Spleen (tissue), 11 donors: ENCODE measurements at regions not wholly inside any gene's neighbourhood (a gene's known extent, or its start where the extent isn't known, plus 50 kb on each side); places are given as distances from the start of the nearest gene placed in this dataset.

Source experiments
- DNase-seq: peaks from one replicate; pipeline ENCODE4 v3.0.0-alpha.2; 2020
- H3K27ac ChIP-seq, 8 donors: fragments of 200-600 bp; sonication (generic) in 7 of 8; 1 replicate in 4 of 8; 2 replicates in 4 of 8; pipeline versions ENCODE4 v1.5.0 to v1.8.0; 2016 to 2021; ENCODE audit warnings: inconsistent platforms in 4 of 8, mild to moderate bottlenecking in 4 of 8, moderate library complexity in 1 of 8
- H3K27me3 ChIP-seq, 7 donors: fragments of 200-600 bp; sonication (generic) in 6 of 7; replicated peaks in 1 of 7; 1 replicate in 4 of 7; 2 replicates in 3 of 7; pipeline versions ENCODE4 v1.5.0 to v1.8.0; 2016 to 2021; ENCODE audit warnings: inconsistent platforms in 3 of 7, mild to moderate bottlenecking in 1 of 7
- H3K36me3 ChIP-seq, 6 donors: fragments of 200-600 bp; sonication (generic) in 5 of 6; 1 replicate in 4 of 6; 2 replicates in 2 of 6; pipeline versions ENCODE4 v1.5.0 to v1.8.0; 2016 to 2021; ENCODE audit warnings: inconsistent platforms in 2 of 6
- H3K4me1 ChIP-seq, 6 donors: fragments of 200-600 bp; sonication (generic) in 5 of 6; 1 replicate in 3 of 6; 2 replicates in 3 of 6; pipeline versions ENCODE4 v1.5.0 to v1.8.0; 2016 to 2021; ENCODE audit warnings: inconsistent platforms in 3 of 6
- H3K4me3 ChIP-seq, 8 donors: fragments of 200-600 bp; sonication (generic) in 7 of 8; 1 replicate in 4 of 8; 2 replicates in 4 of 8; pipeline versions ENCODE4 v1.5.0 to v1.8.0; 2016 to 2021; ENCODE audit warnings: inconsistent platforms in 4 of 8, mild to moderate bottlenecking in 4 of 8, moderate library complexity in 2 of 8
- H3K9me3 ChIP-seq, 8 donors: fragments of 200-600 bp; sonication (generic) in 7 of 8; 1 replicate in 4 of 8; 2 replicates in 4 of 8; pipeline versions ENCODE4 v1.5.0 to v1.8.0; 2016 to 2021; ENCODE audit warnings: inconsistent platforms in 4 of 8
- POLR2A ChIP-seq, 3 donors: fragments of 450-650 bp; IDR thresholded peaks; one replicate each; pipeline ENCODE4 v1.5.1; 2017; ENCODE audit warnings: antibody characterized with exemption in 3 of 3, mild to moderate bottlenecking in 1 of 3
- POLR2AphosphoS5 ChIP-seq, 3 donors: sonication (generic); formaldehyde crosslinking; IDR thresholded peaks; one replicate each; pipeline ENCODE4 v1.5.1; 2017; ENCODE audit warnings: antibody characterized with exemption in 3 of 3
- WGBS, 5 donors: extraction: QIAGEN DNeasy Blood & Tissue Kit in 3 of 5; methylation state at CpG; one replicate each; pipeline versions ENCODE4 v1.1.5 to v1.1.7; 2013 to 2018; 5-methylcytosine and 5-hydroxymethylcytosine counted together
- intact Hi-C: fragments of 100-400 bp; cut with DNase I; formaldehyde crosslinking; loops from one replicate; pipeline ENCODE4 v1.15.0; 2023; ENCODE audit warnings: low total_unique reads
- TF ChIP-seq, protein P1 (sequence below), 11 experiments: fragments of 200-600 bp in 7 of 11; fragments of 450-650 bp in 4 of 11; sonication (generic) in 4 of 11; IDR thresholded peaks in 8 of 11; conservative IDR thresholded peaks in 3 of 11; 1 replicate in 7 of 11; 2 replicates in 4 of 11; pipeline versions ENCODE4 v1.4.0 to v1.8.0; 2016 to 2021; ENCODE audit warnings: antibody characterized with exemption in 11 of 11, inconsistent platforms in 4 of 11, mild to moderate bottlenecking in 1 of 11
- donor health status: healthy with polysubstance abuse.
- donor health status: DM: no; HTN: no; CAD: no; lungs with moderate emphysema.
- donor health status: DM: no; HTN: no; CAD: no.
- donor health status: Bipolar disorder and iron deficiency.
- donor health status: healthy.
- donor health status: DM: no; HTN: no; CAD: no.
- donor health status: DM: yes; HTN: yes; CAD: no.

DNA sequence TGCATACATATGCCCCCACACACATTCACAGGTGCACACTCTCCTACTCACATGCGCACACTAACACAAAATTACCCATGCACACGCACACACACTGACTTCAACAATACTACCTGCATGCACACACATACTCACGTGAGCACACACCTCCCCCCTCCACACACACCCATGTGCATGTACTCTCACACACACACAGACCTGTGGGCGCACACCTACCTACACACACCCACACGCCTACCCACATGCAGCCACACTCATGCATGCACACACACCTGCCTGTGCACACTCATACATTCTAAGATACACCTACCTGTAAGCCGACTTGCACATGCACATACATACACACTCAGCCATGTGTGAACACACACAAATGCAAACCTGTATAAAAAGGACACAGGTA is 97.3 kb upstream of the GSC start:
- WGBS, 5 donors: 88 to 95% (median 92%) methylated on average over 6 of the region's 6 CpGs
- H3K4me3 ChIP-seq: no peak overlapping the region
- no peaks in the 10 kb centered on the region for H3K9me3 ChIP-seq
- no peaks in the 10 kb centered on the region for H3K4me1 ChIP-seq
- intact Hi-C loops: no loop called here
- TF ChIP-seq POLR2A (IDR thresholded peaks at IDR 0.05) (no peak), POLR2AphosphoS5 (IDR thresholded peaks at IDR 0.05) (no peak)
- TF ChIP-seq, protein P1, sequence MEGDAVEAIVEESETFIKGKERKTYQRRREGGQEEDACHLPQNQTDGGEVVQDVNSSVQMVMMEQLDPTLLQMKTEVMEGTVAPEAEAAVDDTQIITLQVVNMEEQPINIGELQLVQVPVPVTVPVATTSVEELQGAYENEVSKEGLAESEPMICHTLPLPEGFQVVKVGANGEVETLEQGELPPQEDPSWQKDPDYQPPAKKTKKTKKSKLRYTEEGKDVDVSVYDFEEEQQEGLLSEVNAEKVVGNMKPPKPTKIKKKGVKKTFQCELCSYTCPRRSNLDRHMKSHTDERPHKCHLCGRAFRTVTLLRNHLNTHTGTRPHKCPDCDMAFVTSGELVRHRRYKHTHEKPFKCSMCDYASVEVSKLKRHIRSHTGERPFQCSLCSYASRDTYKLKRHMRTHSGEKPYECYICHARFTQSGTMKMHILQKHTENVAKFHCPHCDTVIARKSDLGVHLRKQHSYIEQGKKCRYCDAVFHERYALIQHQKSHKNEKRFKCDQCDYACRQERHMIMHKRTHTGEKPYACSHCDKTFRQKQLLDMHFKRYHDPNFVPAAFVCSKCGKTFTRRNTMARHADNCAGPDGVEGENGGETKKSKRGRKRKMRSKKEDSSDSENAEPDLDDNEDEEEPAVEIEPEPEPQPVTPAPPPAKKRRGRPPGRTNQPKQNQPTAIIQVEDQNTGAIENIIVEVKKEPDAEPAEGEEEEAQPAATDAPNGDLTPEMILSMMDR (IDR thresholded peaks at IDR 0.05 in 8 of 11, conservative IDR thresholded peaks at IDR 0.05 in 3 of 11): no peak
- no peak overlapping the region for H3K27ac ChIP-seq
- no peak for DNase-seq
- H3K27me3 ChIP-seq: peaks cover 0 to 63% (median 7%) of the 10 kb centered on the region in 7 donors
- no peaks in the 10 kb centered on the region for H3K36me3 ChIP-seq

- intact Hi-C loops: no loop called here
- TF ChIP-seq, protein P1 (IDR thresholded peaks at IDR 0.05 in 8 of 11, conservative IDR thresholded peaks at IDR 0.05 in 3 of 11): no peak
- TF ChIP-seq POLR2AphosphoS5 (IDR thresholded peaks at IDR 0.05): no peak
- no peak for TF ChIP-seq POLR2A (IDR thresholded peaks at IDR 0.05)
- Histone ChIP-seq H3K27ac (no peak overlapping the region), H3K27me3 (peaks cover 0 to 71% (median 7%) of the 10 kb centered on the region in 7 donors), H3K9me3 (no peaks in the 10 kb centered on the region), H3K4me1 (no peaks in the 10 kb centered on the region), H3K4me3 (no peak overlapping the region), H3K36me3 (no peaks in the 10 kb centered on the region)
- 27 to 46% (median 41%) methylated on average over 38 to 45 of the region's 45 CpGs for WGBS, 5 donors
- peak; percentile 75 for DNase-seq
Measured at GRCh38 chr14:94864387-94865195, 94.7 kb upstream of the GSC start.

DNA sequence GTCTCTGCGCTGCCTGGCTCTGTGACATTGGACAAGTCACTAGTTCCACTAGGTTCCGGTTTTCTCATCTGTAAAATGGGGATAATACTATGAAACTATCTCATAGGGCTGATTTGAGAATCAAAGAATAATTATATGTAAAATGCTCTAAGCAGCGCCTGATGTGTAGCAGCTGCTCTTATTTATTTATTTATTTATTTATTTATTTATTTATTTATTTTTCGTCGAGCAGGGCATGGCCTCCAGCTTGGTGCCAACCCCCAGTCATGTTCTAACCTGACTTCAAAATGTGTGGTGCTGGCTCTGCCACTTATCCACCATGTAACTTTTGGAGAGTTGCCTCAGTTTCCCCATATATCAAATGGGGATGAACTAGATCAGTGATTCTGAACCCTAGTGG is 93.5 kb upstream of the GSC start:
- TF ChIP-seq, protein P1 (IDR thresholded peaks at IDR 0.05 in 8 of 11, conservative IDR thresholded peaks at IDR 0.05 in 3 of 11): no peak
- TF ChIP-seq POLR2AphosphoS5 (IDR thresholded peaks at IDR 0.05) (no peak), POLR2A (IDR thresholded peaks at IDR 0.05) (no peak)
- no peak overlapping the region for H3K27ac ChIP-seq
- H3K27me3 ChIP-seq: peaks cover 0 to 67% (median 7%) of the 10 kb centered on the region in 7 donors
- H3K4me3 ChIP-seq: no peak overlapping the region
- no peaks in the 10 kb centered on the region for H3K36me3 ChIP-seq
- no peaks in the 10 kb centered on the region for H3K4me1 ChIP-seq
- WGBS, 5 donors: 85 to 97% (median 93%) methylated on average over 5 of the region's 5 CpGs
- no peak for DNase-seq
- no peaks in the 10 kb centered on the region for H3K9me3 ChIP-seq
- intact Hi-C loops: no loop called here

DNA sequence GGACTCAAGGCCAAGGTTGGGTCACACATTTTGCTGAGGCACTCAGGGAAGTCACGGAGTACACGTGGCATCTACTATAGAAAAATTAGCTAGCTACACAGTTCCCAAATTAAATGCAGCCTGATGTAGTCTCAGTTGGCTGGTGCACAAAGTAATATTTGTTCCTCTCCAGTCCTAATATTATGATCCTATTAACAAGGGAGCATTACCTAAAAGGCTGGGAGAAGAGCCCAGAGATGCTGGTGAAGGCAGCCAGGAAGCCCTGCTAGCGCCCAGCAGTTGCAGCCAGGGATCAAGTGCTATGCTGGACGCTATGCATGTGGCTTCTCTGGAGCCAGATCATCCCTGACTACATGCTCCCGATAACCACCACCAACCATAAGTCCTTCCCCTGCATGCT is 88.0 kb upstream of the GSC start:
- H3K4me1 ChIP-seq: no peaks in the 10 kb centered on the region
- TF ChIP-seq, protein P1 (IDR thresholded peaks at IDR 0.05 in 8 of 11, conservative IDR thresholded peaks at IDR 0.05 in 3 of 11): no peak
- TF ChIP-seq POLR2A (IDR thresholded peaks at IDR 0.05) (no peak), POLR2AphosphoS5 (IDR thresholded peaks at IDR 0.05) (no peak)
- WGBS, 5 donors: 69 to 93% (median 76%) methylated on average over 5 of the region's 5 CpGs

More for the DNA sequence above, 88.0 kb upstream of the GSC start:
- no peak for DNase-seq
- intact Hi-C loops: no loop called here
- Histone ChIP-seq H3K36me3 (no peaks in the 10 kb centered on the region), H3K4me3 (no peak overlapping the region), H3K27ac (no peak overlapping the region), H3K27me3 (peaks cover 0 to 53% (median 0%) of the 10 kb centered on the region in 7 donors), H3K9me3 (peaks cover 0 to 15% (median 13%) of the 10 kb centered on the region in 8 donors)
